HuH-7.5 (cell line): ENCODE measurements at regions not wholly inside any gene's neighbourhood (a gene's known extent, or its start where the extent isn't known, plus 50 kb on each side); places are given as distances from the start of the nearest gene placed in this dataset.

Experiments used
- DNase-seq: peaks from one replicate; pipeline ENCODE4 v3.0.0; 2011; ENCODE audit warnings: low spot score

GRCh38 chr4:181416966-181417365 is 826.2 kb upstream of the TENM3 start:
- DNase-seq: no peak

GRCh38 chr4:181418496-181418895 is 824.7 kb upstream of the TENM3 start:
- no peak for DNase-seq

- no peak for DNase-seq
Observed at GRCh38 chr4:181420950-181421349, 822.3 kb upstream of the TENM3 start.

- DNase-seq: no peak
Observed at GRCh38 chr4:181424362-181425016, 818.7 kb upstream of the TENM3 start.

GRCh38 chr4:181427076-181427475 is 816.1 kb upstream of the TENM3 start:
- DNase-seq: no peak

- DNase-seq: no peak
Observed at GRCh38 chr4:181431006-181431405, 812.2 kb upstream of the TENM3 start.

- DNase-seq: no peak
Observed at GRCh38 chr4:181431661-181432060, 811.5 kb upstream of the TENM3 start.

- no peak for DNase-seq
Observed at GRCh38 chr4:181432335-181432734, 810.9 kb upstream of the TENM3 start.

GRCh38 chr4:181437895-181438294 is 805.3 kb upstream of the TENM3 start:
- DNase-seq: no peak

GRCh38 chr4:181438641-181439040 is 804.6 kb upstream of the TENM3 start:
- no peak for DNase-seq

- DNase-seq: no peak
Observed at GRCh38 chr4:181443021-181443420, 800.2 kb upstream of the TENM3 start.

- DNase-seq: no peak
Observed at GRCh38 chr4:181465826-181466225, 777.4 kb upstream of the TENM3 start.

- DNase-seq: no peak
Observed at GRCh38 chr4:181468451-181468850, 774.8 kb upstream of the TENM3 start.

GRCh38 chr4:181470306-181470705 is 772.9 kb upstream of the TENM3 start:
- no peak for DNase-seq

GRCh38 chr4:181475359-181475758 is 767.8 kb upstream of the TENM3 start:
- no peak for DNase-seq

GRCh38 chr4:181475781-181476507 is 767.3 kb upstream of the TENM3 start:
- DNase-seq: no peak

- no peak for DNase-seq
Observed at GRCh38 chr4:181476508-181476890, 766.7 kb upstream of the TENM3 start.

GRCh38 chr4:181477591-181477990 is 765.6 kb upstream of the TENM3 start:
- DNase-seq: no peak

GRCh38 chr4:181478656-181479055 is 764.5 kb upstream of the TENM3 start:
- no peak for DNase-seq

- DNase-seq: no peak
Observed at GRCh38 chr4:181479141-181479540, 764.1 kb upstream of the TENM3 start.

GRCh38 chr4:181484396-181484795 is 758.8 kb upstream of the TENM3 start:
- no peak for DNase-seq

GRCh38 chr4:181488926-181489325 is 754.3 kb upstream of the TENM3 start:
- no peak for DNase-seq

GRCh38 chr4:181498148-181498547 is 745.1 kb upstream of the TENM3 start:
- DNase-seq: no peak

GRCh38 chr4:181502611-181503010 is 740.6 kb upstream of the TENM3 start:
- DNase-seq: no peak
